ENCODE measurements at regions not wholly inside any gene's neighbourhood (a gene's known extent, or its start where the extent isn't known, plus 50 kb on each side); places are given as distances from the start of the nearest gene placed in this dataset.
A peak's percentile ranks its signal among the peaks of the same experiment; 100 is the strongest.

DNA sequence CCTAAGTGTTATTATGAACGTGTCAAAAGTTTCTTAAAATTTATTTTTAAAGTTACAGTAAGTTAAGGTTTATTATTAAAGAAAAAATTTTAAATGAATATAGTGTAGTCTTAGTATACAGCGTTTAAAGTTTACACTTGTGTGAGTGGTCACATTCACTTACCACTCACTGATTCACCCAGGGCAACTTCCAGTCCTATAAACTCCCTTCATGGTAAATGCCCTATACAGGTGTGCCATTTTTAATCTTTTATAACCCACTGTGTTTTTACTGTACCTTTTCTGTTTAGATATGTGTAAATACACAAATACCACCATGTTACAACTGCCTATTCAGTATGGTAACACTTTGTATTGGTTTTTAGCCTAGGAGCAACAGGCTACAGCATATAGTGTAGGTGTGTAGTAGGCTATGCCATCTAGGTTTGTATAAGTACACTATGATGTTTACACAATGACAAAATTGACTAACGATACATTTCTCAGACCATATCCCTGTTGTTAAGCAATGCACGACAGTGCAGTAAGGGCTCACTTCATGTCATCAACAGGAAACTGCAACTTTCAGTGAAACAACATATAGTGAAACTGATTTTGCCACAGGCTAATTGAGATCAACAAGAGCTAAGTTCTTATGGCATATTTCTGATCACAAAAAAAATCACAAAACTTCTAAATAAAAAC, 112.0 kb upstream of the TMCC3 start:
- Histone ChIP-seq H3K4me2 (ENCODE audit: insufficient read depth, low read length) (no peak overlapping the region), H3K36me3 (ENCODE audit: control insufficient read depth in 2 of 2, extremely low read depth in 1 of 2, insufficient read depth in 2 of 2, low read length in 2 of 2) (no peaks in the 10 kb centered on the region), H3K27me3 (ENCODE audit: control insufficient read depth in 2 of 2, insufficient read depth in 2 of 2, low read length in 2 of 2) (no peaks in the 10 kb centered on the region), H3K9me1 (replicated peaks; ENCODE audit: control insufficient read depth, extremely low read depth, insufficient read depth, low read length) (no peaks in the 10 kb centered on the region), H2AFZ (ENCODE audit: low read depth, low read length) (peak overlapping the region; percentile 6), H3K4me1 (ENCODE audit: control insufficient read depth, extremely low read depth, insufficient read depth, low read length) (peaks cover 9% of the 10 kb centered on the region), H3K27ac (ENCODE audit: insufficient read depth, low read depth, low read length) (peak overlapping the region; percentile 89), H3K4me3 (replicated peaks in 1 of 3; ENCODE audit: insufficient read depth in 1 of 3, low read depth in 1 of 3, low read length in 3 of 3) (no peak overlapping the region), H3K79me2 (ENCODE audit: control insufficient read depth, insufficient read depth, low read length) (no peaks in the 10 kb centered on the region), H3K9me3 (replicated peaks; ENCODE audit: control insufficient read depth, insufficient read depth, low read length) (no peaks in the 10 kb centered on the region), H3K9ac (replicated peaks; ENCODE audit: extremely low read depth, insufficient read depth, low read length) (no peak overlapping the region), H4K20me1 (replicated peaks; ENCODE audit: control insufficient read depth, extremely low read depth, insufficient read depth, low read length) (no peaks in the 10 kb centered on the region)
- POLR2A ChIA-PET = no interaction called here
- dilution Hi-C loops (cut with MboI; ENCODE audit: extremely low pct_ligation_motif_present, low sequenced_read_pairs) = no loop called here
- FAIRE-seq = no peak
- TF ChIP-seq, protein P1, sequence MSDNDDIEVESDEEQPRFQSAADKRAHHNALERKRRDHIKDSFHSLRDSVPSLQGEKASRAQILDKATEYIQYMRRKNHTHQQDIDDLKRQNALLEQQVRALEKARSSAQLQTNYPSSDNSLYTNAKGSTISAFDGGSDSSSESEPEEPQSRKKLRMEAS (IDR thresholded peaks at IDR 0.05; ENCODE audit: insufficient read depth, insufficient read length) = no peak
- TF ChIP-seq POLR2AphosphoS5 (IDR thresholded peaks at IDR 0.05; ENCODE audit: insufficient read depth, low read depth, low read length) (no peak), POLR2A (IDR thresholded peaks at IDR 0.05; ENCODE audit: low read depth, low read length) (no peak), GATA2 (IDR thresholded peaks at IDR 0.05; ENCODE audit: insufficient read depth, insufficient read length, low read depth, low read length) (no peak), JUN (IDR thresholded peaks at IDR 0.05; ENCODE audit: borderline replicate concordance, insufficient read depth, insufficient read length, low read depth) (no peak), EZH2 (IDR thresholded peaks at IDR 0.05; ENCODE audit: borderline replicate concordance, low read depth, low read length, severe bottlenecking) (no peak), FOS (IDR thresholded peaks at IDR 0.05; ENCODE audit: borderline replicate concordance, insufficient read depth, low read length) (no peak), MYC (IDR thresholded peaks at IDR 0.05; ENCODE audit: low read depth, low read length) (no peak)
- TF ChIP-seq, protein P2, sequence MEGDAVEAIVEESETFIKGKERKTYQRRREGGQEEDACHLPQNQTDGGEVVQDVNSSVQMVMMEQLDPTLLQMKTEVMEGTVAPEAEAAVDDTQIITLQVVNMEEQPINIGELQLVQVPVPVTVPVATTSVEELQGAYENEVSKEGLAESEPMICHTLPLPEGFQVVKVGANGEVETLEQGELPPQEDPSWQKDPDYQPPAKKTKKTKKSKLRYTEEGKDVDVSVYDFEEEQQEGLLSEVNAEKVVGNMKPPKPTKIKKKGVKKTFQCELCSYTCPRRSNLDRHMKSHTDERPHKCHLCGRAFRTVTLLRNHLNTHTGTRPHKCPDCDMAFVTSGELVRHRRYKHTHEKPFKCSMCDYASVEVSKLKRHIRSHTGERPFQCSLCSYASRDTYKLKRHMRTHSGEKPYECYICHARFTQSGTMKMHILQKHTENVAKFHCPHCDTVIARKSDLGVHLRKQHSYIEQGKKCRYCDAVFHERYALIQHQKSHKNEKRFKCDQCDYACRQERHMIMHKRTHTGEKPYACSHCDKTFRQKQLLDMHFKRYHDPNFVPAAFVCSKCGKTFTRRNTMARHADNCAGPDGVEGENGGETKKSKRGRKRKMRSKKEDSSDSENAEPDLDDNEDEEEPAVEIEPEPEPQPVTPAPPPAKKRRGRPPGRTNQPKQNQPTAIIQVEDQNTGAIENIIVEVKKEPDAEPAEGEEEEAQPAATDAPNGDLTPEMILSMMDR (IDR thresholded peaks at IDR 0.05; ENCODE audit: extremely low read depth in 1 of 2, insufficient read depth in 1 of 2, low read depth in 1 of 2, low read length in 2 of 2) = no peak
- no TSS peak for BruUV-seq (replicated peaks)
- intact Hi-C loops (cut with micrococcal nuclease) = loop anchor here (2.0 to 5.0 kb wide), 4 partner anchors 110 to 310 kb away; partner anchors contain the start of gene NR2C1
- CTCF ChIA-PET = interaction anchor here (0.8 to 3.0 kb wide), 17 partner anchors 10 to 574 kb away, joined by 3 to 20 read pairs (median 4); partner anchors contain the start of genes TMCC3 and VEZT
- no peak for DNase-seq (ENCODE audit: low read depth, low spot score)
